Lung microvascular endothelial cell (primary cell): ENCODE measurements at regions not wholly inside any gene's neighbourhood (a gene's known extent, or its start where the extent isn't known, plus 50 kb on each side); places are given as distances from the start of the nearest gene placed in this dataset.

Experiments used
- DNase-seq, 2 donors: peaks; one replicate each; pipeline versions ENCODE4 v3.0.0 to v3.0.0-alpha.2; 2010; ENCODE audit warnings: low read depth in 2 of 2

DNA sequence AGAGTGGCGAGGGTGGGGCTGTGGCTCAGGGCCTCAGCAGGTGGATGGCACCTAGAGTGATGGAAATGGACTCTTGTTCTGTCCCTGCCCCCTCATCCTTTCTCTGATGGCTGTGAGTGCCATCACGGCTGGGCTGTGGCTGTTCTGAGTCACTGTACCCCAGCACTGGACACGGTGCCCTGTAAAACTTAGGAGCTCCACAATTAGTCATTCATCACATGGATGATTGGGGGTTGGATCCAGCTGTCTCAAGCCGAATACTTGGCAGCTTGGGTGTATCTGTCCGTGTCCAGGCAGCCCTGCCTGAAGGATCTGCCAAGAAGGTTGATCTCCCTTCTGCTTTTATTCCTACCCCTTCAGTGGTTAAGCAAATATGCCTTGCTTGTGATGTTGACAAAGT is 295.5 kb upstream of the EEF2KMT start:
- DNase-seq = no peak

DNA sequence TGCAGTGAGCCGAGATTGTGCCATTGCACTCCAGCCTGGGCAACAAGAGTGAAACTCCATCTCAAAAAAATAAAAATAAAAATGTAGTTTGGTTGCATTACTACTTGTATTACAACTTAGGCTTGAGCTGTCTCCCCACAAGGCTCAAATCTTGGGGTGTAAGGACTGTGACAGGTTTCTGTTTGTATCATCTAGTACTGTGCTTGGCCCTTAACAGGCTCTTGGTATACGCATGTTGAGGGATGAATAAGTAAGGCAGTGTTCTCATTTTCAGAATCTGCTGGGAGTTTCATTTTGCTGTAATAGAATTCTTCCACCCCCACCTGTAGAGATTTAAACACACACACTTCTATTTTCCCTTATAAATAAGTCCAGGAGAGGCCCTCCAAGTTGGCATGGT is 289.4 kb upstream of the EEF2KMT start:
- no peak for DNase-seq

- no peak for DNase-seq
These were observed 288.2 kb upstream of the EEF2KMT start for GRCh38 chr16:5385811-5386210.

DNA sequence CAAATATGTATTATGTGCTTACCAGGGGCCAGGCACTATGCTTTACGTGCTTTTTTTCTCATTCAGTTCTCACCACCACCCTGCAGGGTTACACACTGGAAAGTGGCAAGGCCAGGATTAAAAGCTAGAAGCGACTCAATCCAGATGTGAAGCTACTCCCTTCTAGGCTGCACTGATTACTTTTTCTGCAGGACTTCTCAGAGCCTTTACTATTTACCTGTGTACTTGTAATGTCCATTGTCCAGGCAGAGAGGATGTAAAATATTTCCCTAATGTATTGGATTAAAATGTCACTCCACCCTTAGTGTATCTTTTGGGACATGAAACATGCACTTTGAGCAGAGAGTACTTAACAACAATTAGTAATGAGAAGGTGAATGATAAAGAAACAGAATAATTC is 287.5 kb upstream of the EEF2KMT start:
- no peak for DNase-seq

DNA sequence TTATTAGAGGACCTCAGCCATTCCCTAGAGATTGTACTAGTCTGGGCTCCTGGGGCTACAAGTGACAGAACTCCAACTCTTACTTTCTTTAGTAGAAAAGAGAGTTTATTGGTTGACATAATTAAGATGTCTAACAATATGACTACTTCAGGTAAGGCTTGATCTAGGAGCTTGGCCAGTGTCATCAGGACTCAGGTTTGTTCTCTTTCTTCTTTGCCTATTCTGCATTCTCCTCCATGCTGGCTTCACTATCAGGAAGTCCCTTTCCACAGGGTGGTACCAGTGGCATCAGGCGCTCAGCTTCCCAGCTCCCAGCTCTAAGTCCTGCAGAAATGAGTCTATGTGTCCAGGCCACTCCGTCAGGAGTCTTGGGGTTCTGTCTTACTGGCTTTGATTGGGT is 286.1 kb upstream of the EEF2KMT start:
- no peak for DNase-seq

GRCh38 chr16:5382484-5382883 is 284.9 kb upstream of the EEF2KMT start:
- DNase-seq = no peak

GRCh38 chr16:5381481-5381880 is 283.9 kb upstream of the EEF2KMT start:
- DNase-seq = no peak

DNA sequence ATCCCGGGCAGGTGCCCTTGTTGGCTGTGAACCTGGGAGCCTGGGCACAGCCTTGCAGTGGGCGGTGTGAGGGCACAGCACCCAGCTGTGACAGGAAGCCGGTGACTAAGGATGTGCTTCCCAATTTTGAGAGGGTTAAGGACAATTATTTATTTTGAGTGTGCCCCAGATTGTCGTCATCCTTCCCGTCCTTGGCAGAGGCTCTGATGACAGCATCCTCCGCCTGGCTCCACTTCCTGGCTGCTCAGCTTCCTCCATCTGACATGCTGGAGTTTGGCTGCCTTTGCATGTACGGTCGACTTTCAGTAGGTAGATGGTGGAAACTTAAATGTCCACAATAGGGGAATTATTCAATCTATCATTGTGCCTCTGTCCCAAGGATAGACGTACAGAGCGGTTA is 282.4 kb upstream of the EEF2KMT start:
- DNase-seq = no peak

DNA sequence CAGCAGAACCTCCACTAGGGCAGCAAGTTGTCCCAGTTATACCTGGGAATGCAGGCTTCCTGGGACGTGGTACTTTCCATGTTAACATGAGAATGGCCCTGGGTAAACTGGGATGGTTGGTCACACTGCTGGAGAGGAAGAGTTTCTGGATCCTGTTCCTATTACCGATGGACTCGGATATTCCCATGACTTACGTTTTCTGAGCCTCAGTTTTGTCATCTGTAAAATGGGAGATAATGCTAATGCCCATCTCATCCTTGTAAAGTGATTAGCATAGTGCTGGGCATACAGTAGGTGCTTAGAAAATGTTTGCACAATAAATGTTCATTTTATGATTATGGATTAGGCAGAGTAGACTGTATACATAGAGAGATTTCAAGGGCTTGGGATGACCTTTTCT is 280.9 kb upstream of the EEF2KMT start:
- no peak for DNase-seq

DNA sequence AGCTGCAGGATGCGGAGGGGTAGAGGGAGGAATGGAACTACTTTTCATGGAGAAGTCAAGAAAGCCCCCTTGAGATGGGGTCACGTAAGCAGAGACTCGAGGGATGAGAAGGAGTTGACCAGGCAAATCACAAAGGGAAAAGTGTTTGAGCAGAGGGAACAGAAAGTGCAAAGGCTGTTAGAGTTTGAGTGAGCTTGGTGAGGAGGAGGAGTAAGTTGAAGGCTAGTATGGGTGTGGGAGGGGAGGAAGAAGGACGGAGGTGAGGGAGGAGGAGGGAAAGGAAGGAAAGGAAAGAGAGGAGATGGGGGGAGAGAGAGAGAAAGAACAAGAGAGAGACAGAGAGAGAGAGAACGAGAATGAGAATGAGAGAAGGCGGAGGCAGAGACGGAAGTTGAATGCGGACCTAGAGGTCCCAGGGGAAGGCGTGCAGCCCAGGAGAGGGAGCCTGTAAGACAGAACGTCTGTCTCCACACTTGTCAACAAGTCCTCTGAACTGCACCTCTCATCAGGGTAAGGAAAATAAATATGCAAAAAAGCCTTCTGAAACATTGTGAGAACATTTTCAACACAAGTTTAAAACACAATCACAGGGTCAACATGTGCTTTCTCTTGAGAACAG is 279.8 kb upstream of the EEF2KMT start:
- DNase-seq = no peak

DNA sequence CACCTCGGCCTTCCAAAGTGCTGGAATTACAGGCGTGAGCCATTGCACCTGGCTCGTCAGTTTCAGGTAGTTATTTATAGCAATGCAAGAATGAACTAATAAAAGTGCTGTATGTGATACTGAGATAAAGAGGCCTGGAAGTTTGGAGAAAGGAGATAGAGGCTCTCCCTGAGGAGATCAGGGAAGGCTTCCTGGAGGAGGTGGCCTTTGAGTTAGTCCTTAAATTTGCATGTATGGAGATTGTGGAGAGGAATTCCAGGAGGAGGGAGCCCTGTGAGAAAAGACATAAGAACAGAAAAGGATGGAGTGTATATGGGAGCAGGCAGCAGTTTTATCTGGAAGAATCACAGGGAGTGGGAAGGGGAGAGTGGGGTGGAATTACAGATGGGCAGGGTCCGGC is 276.6 kb upstream of the EEF2KMT start:
- DNase-seq = no peak

GRCh38 chr16:5367951-5368350 is 270.4 kb upstream of the EEF2KMT start:
- no peak for DNase-seq

DNA sequence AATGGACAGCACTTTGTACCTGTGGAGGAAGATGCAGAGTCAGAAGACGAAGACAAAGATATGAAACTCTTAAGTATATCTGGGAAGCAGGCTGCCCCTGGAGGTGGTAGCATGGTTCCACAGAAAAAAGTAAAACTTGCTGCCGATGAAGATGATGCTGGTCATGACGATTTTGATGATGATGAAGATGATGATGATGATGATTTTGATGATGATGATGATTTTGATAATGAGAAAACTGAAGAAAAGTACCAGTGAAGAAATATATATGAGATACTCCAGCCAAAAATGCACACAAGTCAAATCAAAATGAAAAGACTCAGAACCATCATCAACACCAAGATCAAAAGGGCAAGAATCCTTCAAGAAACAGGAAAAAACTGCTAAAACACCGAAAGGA is 268.5 kb upstream of the EEF2KMT start:
- DNase-seq = no peak

GRCh38 chr16:5364186-5364585 is 266.6 kb upstream of the EEF2KMT start:
- DNase-seq = no peak

- DNase-seq = no peak
These were observed 263.7 kb upstream of the EEF2KMT start for GRCh38 chr16:5361322-5361721.

DNA sequence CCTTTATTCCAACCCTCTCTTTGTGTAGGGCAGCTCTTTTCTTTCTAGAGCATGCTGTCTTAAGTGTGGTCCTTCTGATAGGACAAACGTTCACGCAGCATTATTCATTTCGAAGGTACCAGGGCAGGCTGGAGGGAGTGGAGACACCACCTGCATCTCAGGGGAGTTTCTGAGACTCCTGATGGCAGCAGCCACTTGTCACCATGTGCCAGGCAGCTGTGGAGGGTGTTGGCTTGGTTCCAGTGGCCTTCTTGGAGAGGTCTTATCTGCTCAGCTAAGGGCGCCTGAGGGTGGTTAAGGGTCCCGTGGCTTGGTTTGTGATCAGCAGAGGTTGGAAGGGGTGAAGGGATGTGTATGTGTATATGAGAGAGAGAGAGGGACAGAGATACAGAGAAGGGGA is 257.1 kb upstream of the EEF2KMT start:
- DNase-seq = no peak

- no peak for DNase-seq
These were observed 252.3 kb upstream of the EEF2KMT start for GRCh38 chr16:5349670-5350517.

GRCh38 chr16:5349101-5349500 is 251.5 kb upstream of the EEF2KMT start:
- DNase-seq = no peak

- DNase-seq = no peak
These were observed 250.0 kb upstream of the EEF2KMT start for GRCh38 chr16:5347561-5347960.

GRCh38 chr16:5336941-5337340 is 239.3 kb upstream of the EEF2KMT start:
- no peak for DNase-seq

DNA sequence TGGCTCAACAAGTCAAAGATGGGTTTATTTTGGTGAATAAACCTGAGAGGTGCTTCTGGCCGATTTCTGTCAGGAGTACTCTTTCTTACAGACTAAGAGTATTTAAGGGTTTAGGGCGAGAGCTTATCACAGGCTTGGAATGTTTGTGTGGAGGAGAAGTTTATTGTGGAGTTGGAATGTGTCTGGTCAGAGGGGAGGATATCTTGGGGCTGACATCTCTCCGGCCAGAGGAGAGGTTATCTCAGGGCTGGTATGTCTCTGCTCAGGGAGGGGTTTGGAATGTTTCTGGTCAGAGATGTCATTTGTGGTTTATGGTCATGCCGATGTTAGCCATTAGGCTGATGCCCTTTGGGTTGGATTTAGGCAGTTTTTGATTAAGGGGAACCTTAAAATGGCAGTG is 236.4 kb upstream of the EEF2KMT start:
- DNase-seq = no peak

GRCh38 chr16:5333126-5333525 is 235.5 kb upstream of the EEF2KMT start:
- DNase-seq = no peak

DNA sequence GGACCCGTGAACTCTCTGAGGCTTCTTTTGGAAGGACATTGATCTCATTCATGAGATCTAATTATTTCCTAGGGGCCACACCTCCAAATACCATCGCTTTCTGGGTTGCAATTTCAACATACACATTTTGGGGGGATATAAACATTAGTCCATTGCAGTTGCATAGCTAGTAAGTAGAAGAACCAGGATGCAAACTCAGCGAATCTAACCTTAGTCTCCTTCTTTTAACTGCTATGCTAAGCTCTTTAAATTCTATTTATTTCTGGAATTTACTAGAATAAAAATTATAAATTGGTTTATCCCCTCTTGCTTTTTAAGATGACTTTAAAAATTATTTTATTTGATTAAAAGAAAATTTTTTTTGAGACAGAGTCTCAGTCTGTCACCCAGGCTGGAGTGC is 232.5 kb upstream of the EEF2KMT start:
- no peak for DNase-seq
